ENCODE measurements at regions not wholly inside any gene's neighbourhood (a gene's known extent, or its start where the extent isn't known, plus 50 kb on each side); places are given as distances from the start of the nearest gene placed in this dataset.

- WGBS, 2 experiments (ENCODE audit: extremely low coverage in 1 of 2, insufficient coverage in 1 of 2, insufficient read length in 1 of 2, insufficient replicate concordance in 2 of 2, low coverage in 1 of 2, low lambda C conversion rate in 2 of 2, missing lambda C conversion rate in 1 of 2), result 95% methylated on average over 7 of the region's 7 CpGs; no CpG with 5 or more reads in 1 of the 2 experiments
- H4K5ac ChIP-seq (ENCODE audit: insufficient read length, low read depth, low read length), result no peak overlapping the region
- no peak overlapping the region for H3K27ac ChIP-seq (ENCODE audit: low read depth, low read length)
- H2AK5ac ChIP-seq (ENCODE audit: low read depth, low read length), result no peak overlapping the region
- no peaks in the 10 kb centered on the region for H3K27me3 ChIP-seq (replicated peaks in 1 of 4; ENCODE audit: control insufficient read depth in 3 of 4, extremely low read depth in 1 of 4, insufficient read depth in 3 of 4, low read length in 3 of 4)
- no peak overlapping the region for H3K23ac ChIP-seq (ENCODE audit: insufficient read length)
- H3K79me1 ChIP-seq (ENCODE audit: low read depth, low read length), result no peaks in the 10 kb centered on the region
- no peak overlapping the region for H3K4me2 ChIP-seq (ENCODE audit: insufficient read depth in 1 of 2, low read depth in 2 of 2, low read length in 2 of 2)
- no peak for TF ChIP-seq RNF2 (IDR thresholded peaks at IDR 0.05; ENCODE audit: borderline replicate concordance, low read depth, low read length, missing control alignments, poor library complexity, severe bottlenecking)
- no peak for TF ChIP-seq ATF2 (IDR thresholded peaks at IDR 0.05; ENCODE audit: low read length)
- TF ChIP-seq USF2 (IDR thresholded peaks at IDR 0.05; ENCODE audit: low read length), result no peak
- no peak for TF ChIP-seq POLR2A (IDR thresholded peaks at IDR 0.05; ENCODE audit: control extremely low read depth in 1 of 2, low read depth in 2 of 2, low read length in 2 of 2)
- TF ChIP-seq HDAC6 (IDR thresholded peaks at IDR 0.05; ENCODE audit: low read depth, low read length), result no peak
- H4K91ac ChIP-seq (replicated peaks; ENCODE audit: insufficient read length, low read length), result no peak overlapping the region
- no peak for DNase-seq (ENCODE audit: low read depth in 1 of 2, low spot score in 2 of 2)
- H3K79me2 ChIP-seq (ENCODE audit: control insufficient read depth in 1 of 2, insufficient read depth in 2 of 2, low read length in 2 of 2), result no peaks in the 10 kb centered on the region
- no peak overlapping the region for H2BK12ac ChIP-seq (ENCODE audit: low read depth, low read length)
- FAIRE-seq, result no peak
- H3K56ac ChIP-seq (replicated peaks; ENCODE audit: insufficient read length, low read depth, low read length), result no peak overlapping the region
- H3K4me3 ChIP-seq (ENCODE audit: extremely low read depth in 1 of 4, insufficient read depth in 2 of 4, low read depth in 3 of 4, low read length in 4 of 4), result no peak overlapping the region
- no peak overlapping the region for H2AFZ ChIP-seq (ENCODE audit: low read length)
- peaks cover 13 to 18% of the 10 kb centered on the region in 2 experiments for H3K9me3 ChIP-seq (ENCODE audit: insufficient read depth in 2 of 2, low read depth in 1 of 2, low read length in 1 of 2)
- POLR2A ChIA-PET (ENCODE audit: partially characterized antibody), result no interaction called here
- no peak overlapping the region; the same call in 1 of the 2 replicates for H4K8ac ChIP-seq (ENCODE audit: extremely low read depth, insufficient read depth, low read length)
- no peak overlapping the region for H3K14ac ChIP-seq (ENCODE audit: insufficient read length)
- no peak overlapping the region for H2BK15ac ChIP-seq (ENCODE audit: low read length)
- no peak overlapping the region for H3K9ac ChIP-seq (replicated peaks in 1 of 4; ENCODE audit: extremely low read depth in 1 of 4, low read depth in 3 of 4, low read length in 3 of 4)
- H2BK20ac ChIP-seq (ENCODE audit: low read length), result no peak overlapping the region
- H4K20me1 ChIP-seq (replicated peaks in 1 of 2; ENCODE audit: control insufficient read depth in 1 of 2, insufficient read depth in 2 of 2, low read length in 2 of 2), result peaks cover 0 to 1% of the 10 kb centered on the region in 2 experiments
- no peak overlapping the region for H2BK120ac ChIP-seq (replicated peaks; ENCODE audit: low read depth, low read length)
- H3K23me2 ChIP-seq (ENCODE audit: low read depth, low read length), result peaks cover 3% of the 10 kb centered on the region; the same call in 1 of the 2 replicates
- no peaks in the 10 kb centered on the region for H3K4me1 ChIP-seq (replicated peaks in 1 of 4; ENCODE audit: control insufficient read depth in 3 of 4, insufficient read depth in 4 of 4, low read length in 3 of 4)
- CTCF ChIA-PET (ENCODE audit: partially characterized antibody), result no interaction called here
- no peak overlapping the region for H2BK5ac ChIP-seq (ENCODE audit: low read depth, low read length)
- no peak overlapping the region for H3K18ac ChIP-seq (ENCODE audit: extremely low read depth, low read length)
- H3K4ac ChIP-seq (replicated peaks; ENCODE audit: insufficient read length, low read depth, low read length), result no peak overlapping the region
- H3K36me3 ChIP-seq (ENCODE audit: control insufficient read depth in 2 of 4, insufficient read depth in 4 of 4, low read length in 3 of 4), result no peaks in the 10 kb centered on the region
Measured at GRCh38 chr2:2873450-2873811, 504.2 kb downstream of the EIPR1 start.

Data from H1 (cell line).